Endothelial cell (in vitro differentiated cells): ENCODE measurements at regions not wholly inside any gene's neighbourhood (a gene's known extent, or its start where the extent isn't known, plus 50 kb on each side); places are given as distances from the start of the nearest gene placed in this dataset.

Source experiments
- DNase-seq: peaks from one replicate; pipeline ENCODE4 v3.0.0; 2021; ENCODE audit warnings: low spot score
- H3K27ac Mint-ChIP-seq: one replicate; pipeline ENCODE4 v1.8.0; 2021; ENCODE audit warnings: mixed read lengths, inconsistent platforms; ENCODE audit not compliant: unreplicated experiment
- H3K27me3 Mint-ChIP-seq: one replicate; pipeline ENCODE4 v1.8.0; 2021; ENCODE audit warnings: mild to moderate bottlenecking, moderate library complexity, mixed read lengths, inconsistent platforms; ENCODE audit not compliant: unreplicated experiment
- H3K36me3 Mint-ChIP-seq: one replicate; pipeline ENCODE4 v1.8.0; 2021; ENCODE audit warnings: mild to moderate bottlenecking, low read depth, mixed read lengths, inconsistent platforms; ENCODE audit not compliant: unreplicated experiment
- H3K4me1 Mint-ChIP-seq: one replicate; pipeline ENCODE4 v1.8.0; 2021; ENCODE audit warnings: mild to moderate bottlenecking, mixed read lengths, inconsistent platforms; ENCODE audit not compliant: unreplicated experiment
- H3K4me3 Mint-ChIP-seq: one replicate; pipeline ENCODE4 v1.8.0; 2021; ENCODE audit warnings: mild to moderate bottlenecking, mixed read lengths, inconsistent platforms; ENCODE audit not compliant: unreplicated experiment
- H3K9me3 Mint-ChIP-seq: one replicate; pipeline ENCODE4 v1.8.0; 2021; ENCODE audit warnings: mixed read lengths, inconsistent platforms; ENCODE audit not compliant: unreplicated experiment
- TF ChIP-seq, protein P1 (sequence below): fragments of 200-600 bp; sonication (generic); IDR thresholded peaks from one replicate; pipeline ENCODE4 v1.5.0; 2021; ENCODE audit warnings: antibody characterized with exemption; ENCODE audit not compliant: unreplicated experiment

DNA sequence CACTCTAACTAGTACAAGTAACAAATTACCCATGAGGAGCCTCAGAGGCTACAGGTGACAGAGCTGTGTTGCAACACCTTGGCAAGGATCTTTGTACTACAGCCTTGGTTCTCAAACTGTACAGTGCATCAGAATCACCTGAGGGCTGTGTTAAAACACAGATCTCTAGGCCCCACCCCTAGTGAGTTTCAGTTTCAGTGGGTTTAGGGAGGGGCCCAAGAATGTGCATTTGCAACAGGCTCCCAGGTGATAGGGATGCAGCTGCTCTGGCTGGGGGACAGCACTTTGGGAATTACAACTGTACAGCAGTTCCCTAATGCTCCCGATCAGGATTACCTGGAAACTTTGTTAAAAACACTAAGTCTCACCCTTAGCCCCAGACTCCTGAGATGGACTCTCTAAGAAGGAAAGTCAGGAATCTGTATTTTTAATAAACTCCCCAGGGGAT is 66.1 kb upstream of the NR2F2 start:
- no peaks in the 10 kb centered on the region for H3K36me3 Mint-ChIP-seq
- no peak overlapping the region for H3K27ac Mint-ChIP-seq
- H3K4me3 Mint-ChIP-seq = no peak overlapping the region
- no peaks in the 10 kb centered on the region for H3K4me1 Mint-ChIP-seq
- H3K27me3 Mint-ChIP-seq = no peaks in the 10 kb centered on the region
- TF ChIP-seq, protein P1, sequence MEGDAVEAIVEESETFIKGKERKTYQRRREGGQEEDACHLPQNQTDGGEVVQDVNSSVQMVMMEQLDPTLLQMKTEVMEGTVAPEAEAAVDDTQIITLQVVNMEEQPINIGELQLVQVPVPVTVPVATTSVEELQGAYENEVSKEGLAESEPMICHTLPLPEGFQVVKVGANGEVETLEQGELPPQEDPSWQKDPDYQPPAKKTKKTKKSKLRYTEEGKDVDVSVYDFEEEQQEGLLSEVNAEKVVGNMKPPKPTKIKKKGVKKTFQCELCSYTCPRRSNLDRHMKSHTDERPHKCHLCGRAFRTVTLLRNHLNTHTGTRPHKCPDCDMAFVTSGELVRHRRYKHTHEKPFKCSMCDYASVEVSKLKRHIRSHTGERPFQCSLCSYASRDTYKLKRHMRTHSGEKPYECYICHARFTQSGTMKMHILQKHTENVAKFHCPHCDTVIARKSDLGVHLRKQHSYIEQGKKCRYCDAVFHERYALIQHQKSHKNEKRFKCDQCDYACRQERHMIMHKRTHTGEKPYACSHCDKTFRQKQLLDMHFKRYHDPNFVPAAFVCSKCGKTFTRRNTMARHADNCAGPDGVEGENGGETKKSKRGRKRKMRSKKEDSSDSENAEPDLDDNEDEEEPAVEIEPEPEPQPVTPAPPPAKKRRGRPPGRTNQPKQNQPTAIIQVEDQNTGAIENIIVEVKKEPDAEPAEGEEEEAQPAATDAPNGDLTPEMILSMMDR = no peak
- DNase-seq = no peak
- H3K9me3 Mint-ChIP-seq = no peaks in the 10 kb centered on the region

DNA sequence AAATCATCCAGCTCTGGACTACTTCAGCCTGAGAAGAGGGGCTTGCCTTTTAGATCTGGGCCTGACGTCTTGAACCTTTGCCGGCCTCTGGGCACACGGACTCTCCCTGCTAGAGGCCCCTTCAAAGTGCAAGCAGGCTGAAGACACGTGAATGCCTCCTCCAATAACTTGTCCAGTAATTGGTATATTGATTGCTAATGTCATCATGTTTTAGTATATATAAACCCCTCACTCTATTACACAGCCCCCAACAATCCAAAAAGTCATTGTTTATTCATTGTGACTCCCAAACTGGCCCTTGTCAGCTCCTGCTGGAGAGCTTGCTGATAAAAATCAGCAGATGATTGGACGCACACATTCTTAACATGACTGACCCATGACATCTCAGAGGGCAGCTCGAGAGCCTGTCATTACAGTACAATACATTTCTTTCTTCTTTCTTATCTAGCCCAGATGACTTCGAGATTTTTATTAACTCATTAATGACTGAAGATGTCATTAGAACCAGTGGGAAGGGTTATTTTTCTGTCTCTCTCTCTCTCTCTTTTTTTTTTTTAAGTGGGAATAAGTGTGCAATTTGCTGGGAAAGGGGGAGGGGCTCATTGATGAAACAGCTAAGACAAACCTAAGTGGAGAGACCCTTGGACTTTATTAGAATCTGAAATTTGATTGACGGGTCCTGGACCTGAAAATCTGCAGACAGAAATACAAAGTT is 65.5 kb upstream of the NR2F2 start:
- H3K36me3 Mint-ChIP-seq = no peaks in the 10 kb centered on the region
- H3K9me3 Mint-ChIP-seq = no peaks in the 10 kb centered on the region
- TF ChIP-seq, protein P1 = no peak
- no peaks in the 10 kb centered on the region for H3K4me1 Mint-ChIP-seq
- no peaks in the 10 kb centered on the region for H3K27me3 Mint-ChIP-seq
- no peak overlapping the region for H3K27ac Mint-ChIP-seq
- no peak for DNase-seq
- no peak overlapping the region for H3K4me3 Mint-ChIP-seq

DNA sequence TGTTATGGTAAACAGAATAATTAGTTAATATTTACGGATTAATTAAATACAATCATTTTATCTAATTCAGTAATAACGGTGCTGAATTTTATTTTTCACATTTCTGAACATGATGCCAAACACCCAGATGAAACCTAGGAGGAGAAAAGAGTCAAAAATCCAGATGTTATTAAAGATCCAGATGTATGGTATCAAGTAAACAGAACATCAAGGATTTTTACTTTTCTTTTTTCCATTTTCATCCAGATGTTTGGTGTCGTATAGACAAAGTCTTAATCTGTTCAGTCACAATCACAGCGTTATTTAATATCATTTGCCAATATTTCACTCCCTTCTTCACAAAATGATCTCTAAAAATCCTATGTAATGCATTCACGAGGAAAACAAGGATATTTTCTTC is 64.0 kb upstream of the NR2F2 start:
- no peak for DNase-seq
- no peak overlapping the region for H3K4me3 Mint-ChIP-seq
- no peak overlapping the region for H3K27ac Mint-ChIP-seq
- H3K27me3 Mint-ChIP-seq = no peaks in the 10 kb centered on the region
- TF ChIP-seq, protein P1 = no peak
- H3K4me1 Mint-ChIP-seq = no peaks in the 10 kb centered on the region
- H3K36me3 Mint-ChIP-seq = no peaks in the 10 kb centered on the region
- no peaks in the 10 kb centered on the region for H3K9me3 Mint-ChIP-seq

DNA sequence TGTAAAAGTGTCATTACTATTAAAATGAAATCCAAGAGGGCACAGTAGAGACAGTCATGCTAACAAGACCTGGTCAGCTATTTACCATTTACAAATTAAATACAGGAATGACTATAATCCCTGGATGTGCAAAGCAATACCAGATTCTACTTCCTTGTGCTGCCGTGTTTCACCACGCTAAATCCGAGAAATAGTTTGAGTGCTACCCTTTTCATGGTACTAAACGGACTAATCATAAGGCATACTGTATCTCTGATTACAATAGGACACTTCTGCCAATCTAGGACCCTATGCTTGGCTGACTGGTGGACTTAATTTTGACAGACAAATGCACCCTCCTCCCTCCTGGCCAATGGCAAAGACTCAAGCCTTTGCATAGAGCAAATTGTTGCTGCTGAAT is 63.0 kb upstream of the NR2F2 start:
- no peaks in the 10 kb centered on the region for H3K36me3 Mint-ChIP-seq
- no peaks in the 10 kb centered on the region for H3K27me3 Mint-ChIP-seq
- no peaks in the 10 kb centered on the region for H3K4me1 Mint-ChIP-seq
- H3K9me3 Mint-ChIP-seq = no peaks in the 10 kb centered on the region
- H3K27ac Mint-ChIP-seq = no peak overlapping the region
- H3K4me3 Mint-ChIP-seq = no peak overlapping the region
- DNase-seq = no peak
- TF ChIP-seq, protein P1 = no peak

DNA sequence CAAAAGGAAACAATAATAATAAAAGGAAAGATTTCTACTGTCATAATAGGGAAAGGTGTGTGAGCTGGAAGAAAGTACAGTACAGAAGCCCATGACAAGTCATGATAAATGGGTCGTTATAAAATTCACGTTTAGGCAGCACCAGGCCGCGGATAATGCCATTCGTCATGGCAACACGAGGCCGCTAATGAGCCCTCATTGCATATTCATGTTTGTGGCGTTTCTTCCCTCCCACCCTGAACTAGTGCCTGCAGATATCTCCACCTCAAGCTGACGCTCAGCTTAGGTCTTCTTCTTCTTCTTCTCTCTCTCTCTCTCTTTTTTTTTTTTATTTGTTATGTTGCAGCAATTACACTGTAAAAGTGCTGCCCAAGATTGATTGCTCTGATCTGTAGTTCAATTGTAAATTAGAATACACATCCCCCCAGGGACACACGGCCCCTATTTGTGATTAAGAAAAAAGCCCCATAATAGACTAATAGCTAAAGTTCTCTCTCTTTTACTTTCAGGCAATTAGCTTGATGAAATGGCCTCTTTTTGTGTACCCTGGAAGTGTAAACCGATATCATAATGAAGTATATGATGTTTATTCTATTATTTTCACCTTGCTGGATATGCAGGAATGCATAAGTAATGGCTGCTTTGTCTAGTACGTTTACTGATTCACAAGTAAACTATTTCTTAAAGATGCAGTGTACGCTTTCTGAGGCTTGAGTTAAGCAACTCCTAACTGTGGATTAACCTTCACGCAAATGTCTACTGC is 61.9 kb upstream of the NR2F2 start:
- Mint-ChIP-seq H3K27me3 (no peaks in the 10 kb centered on the region), H3K4me3 (no peak overlapping the region), H3K4me1 (no peaks in the 10 kb centered on the region), H3K27ac (no peak overlapping the region), H3K36me3 (no peaks in the 10 kb centered on the region), H3K9me3 (no peaks in the 10 kb centered on the region)
- TF ChIP-seq, protein P1 = no peak
- DNase-seq = no peak
